Fibroblast of lung (primary cell): ENCODE measurements at regions not wholly inside any gene's neighbourhood (a gene's known extent, or its start where the extent isn't known, plus 50 kb on each side); places are given as distances from the start of the nearest gene placed in this dataset.

Experiments used
- EZH2 ChIP-seq: IDR thresholded peaks from 2 replicates; pipeline ENCODE4 v1.5.1; 2012; ENCODE audit warnings: low read length, control low read depth, mild to moderate bottlenecking; ENCODE audit errors: missing control alignments
- TF ChIP-seq, protein P1 (sequence below), 2 donors: IDR thresholded peaks in 1 of 2; conservative IDR thresholded peaks in 1 of 2; 1 replicate in 1 of 2; 2 replicates in 1 of 2; pipeline ENCODE4 v1.5.1; 2011 to 2012; ENCODE audit warnings: low read length in 2 of 2, control low read depth in 1 of 2, inconsistent platforms in 1 of 2, low read depth in 1 of 2, mild to moderate bottlenecking in 1 of 2

DNA sequence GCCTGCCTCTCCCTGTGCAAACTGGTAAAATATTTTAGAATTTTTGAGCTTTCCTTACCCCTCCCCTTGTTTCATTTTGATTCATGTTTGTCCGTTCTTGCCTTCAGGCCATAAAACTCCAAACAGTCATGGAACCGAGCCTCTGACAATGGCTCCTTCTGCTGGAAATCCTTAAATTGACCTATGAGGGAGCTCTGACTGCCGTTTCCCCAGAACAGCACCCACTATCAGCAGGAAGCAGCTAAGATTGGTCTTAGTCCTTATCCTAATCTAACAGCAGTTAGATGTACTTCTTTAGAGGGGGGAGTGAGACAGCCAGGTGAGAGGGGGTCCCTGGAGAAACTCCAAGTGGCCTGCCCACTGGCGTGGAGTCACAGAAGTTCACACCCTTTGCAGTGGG is 106.7 kb downstream of the FAM174A start:
- TF ChIP-seq, protein P1, sequence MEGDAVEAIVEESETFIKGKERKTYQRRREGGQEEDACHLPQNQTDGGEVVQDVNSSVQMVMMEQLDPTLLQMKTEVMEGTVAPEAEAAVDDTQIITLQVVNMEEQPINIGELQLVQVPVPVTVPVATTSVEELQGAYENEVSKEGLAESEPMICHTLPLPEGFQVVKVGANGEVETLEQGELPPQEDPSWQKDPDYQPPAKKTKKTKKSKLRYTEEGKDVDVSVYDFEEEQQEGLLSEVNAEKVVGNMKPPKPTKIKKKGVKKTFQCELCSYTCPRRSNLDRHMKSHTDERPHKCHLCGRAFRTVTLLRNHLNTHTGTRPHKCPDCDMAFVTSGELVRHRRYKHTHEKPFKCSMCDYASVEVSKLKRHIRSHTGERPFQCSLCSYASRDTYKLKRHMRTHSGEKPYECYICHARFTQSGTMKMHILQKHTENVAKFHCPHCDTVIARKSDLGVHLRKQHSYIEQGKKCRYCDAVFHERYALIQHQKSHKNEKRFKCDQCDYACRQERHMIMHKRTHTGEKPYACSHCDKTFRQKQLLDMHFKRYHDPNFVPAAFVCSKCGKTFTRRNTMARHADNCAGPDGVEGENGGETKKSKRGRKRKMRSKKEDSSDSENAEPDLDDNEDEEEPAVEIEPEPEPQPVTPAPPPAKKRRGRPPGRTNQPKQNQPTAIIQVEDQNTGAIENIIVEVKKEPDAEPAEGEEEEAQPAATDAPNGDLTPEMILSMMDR (conservative IDR thresholded peaks at IDR 0.05 in 1 of 2, IDR thresholded peaks at IDR 0.05 in 1 of 2; ENCODE audit: low read depth in 1 of 2, low read length in 2 of 2) = no peak
- TF ChIP-seq EZH2 = no peak
